Nephron progenitor cell (in vitro differentiated cells): ENCODE measurements at regions not wholly inside any gene's neighbourhood (a gene's known extent, or its start where the extent isn't known, plus 50 kb on each side); places are given as distances from the start of the nearest gene placed in this dataset.

ENCODE experiments used
- DNase-seq: peaks from one replicate; pipeline ENCODE4 v3.0.0; 2021
- H3K27ac Mint-ChIP-seq: 2 replicates; pipeline ENCODE4 v1.8.0; 2021; ENCODE audit warnings: mild to moderate bottlenecking, moderate library complexity, mixed read lengths
- H3K27me3 Mint-ChIP-seq: 2 replicates; pipeline ENCODE4 v1.8.0; 2021; ENCODE audit warnings: mild to moderate bottlenecking, low read depth, mixed read lengths; ENCODE audit not compliant: poor library complexity
- H3K36me3 Mint-ChIP-seq: 2 replicates; pipeline ENCODE4 v1.8.0; 2021; ENCODE audit warnings: low read depth, mixed read lengths
- H3K4me1 Mint-ChIP-seq: 2 replicates; pipeline ENCODE4 v1.8.0; 2021; ENCODE audit warnings: mixed read lengths
- H3K4me3 Mint-ChIP-seq: 2 replicates; pipeline ENCODE4 v1.8.0; 2021; ENCODE audit warnings: mild to moderate bottlenecking, moderate library complexity, mixed read lengths
- H3K9me3 Mint-ChIP-seq: 2 replicates; pipeline ENCODE4 v1.8.0; 2021; ENCODE audit warnings: mild to moderate bottlenecking, moderate library complexity, mixed read lengths
- TF ChIP-seq, protein P1 (sequence below): fragments of 200-600 bp; sonication (generic); IDR thresholded peaks from 2 replicates; pipeline ENCODE4 v1.5.0; 2021; ENCODE audit warnings: antibody characterized with exemption

DNA sequence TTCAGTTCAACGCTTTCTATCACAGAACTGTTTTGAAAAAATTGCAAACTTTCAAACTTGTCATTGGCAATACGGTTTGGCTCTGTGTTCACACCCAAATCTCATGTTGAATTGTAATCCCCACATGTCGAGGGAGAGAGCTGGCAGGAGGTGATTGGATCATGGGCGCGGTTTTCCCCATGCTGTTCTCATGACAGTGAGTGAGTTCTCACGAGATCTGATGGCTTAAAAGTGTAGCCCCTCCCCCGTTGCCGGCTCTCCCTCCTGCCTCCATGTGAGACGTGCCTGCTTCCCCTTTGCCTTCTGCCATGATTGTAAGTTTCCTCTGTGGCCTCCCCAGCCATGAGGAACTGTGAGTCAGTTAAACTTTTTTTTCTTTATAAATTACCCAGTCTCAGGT lies 1144.0 kb downstream of the BRD1 start:
- H3K36me3 Mint-ChIP-seq = no peaks in the 10 kb centered on the region
- TF ChIP-seq, protein P1, sequence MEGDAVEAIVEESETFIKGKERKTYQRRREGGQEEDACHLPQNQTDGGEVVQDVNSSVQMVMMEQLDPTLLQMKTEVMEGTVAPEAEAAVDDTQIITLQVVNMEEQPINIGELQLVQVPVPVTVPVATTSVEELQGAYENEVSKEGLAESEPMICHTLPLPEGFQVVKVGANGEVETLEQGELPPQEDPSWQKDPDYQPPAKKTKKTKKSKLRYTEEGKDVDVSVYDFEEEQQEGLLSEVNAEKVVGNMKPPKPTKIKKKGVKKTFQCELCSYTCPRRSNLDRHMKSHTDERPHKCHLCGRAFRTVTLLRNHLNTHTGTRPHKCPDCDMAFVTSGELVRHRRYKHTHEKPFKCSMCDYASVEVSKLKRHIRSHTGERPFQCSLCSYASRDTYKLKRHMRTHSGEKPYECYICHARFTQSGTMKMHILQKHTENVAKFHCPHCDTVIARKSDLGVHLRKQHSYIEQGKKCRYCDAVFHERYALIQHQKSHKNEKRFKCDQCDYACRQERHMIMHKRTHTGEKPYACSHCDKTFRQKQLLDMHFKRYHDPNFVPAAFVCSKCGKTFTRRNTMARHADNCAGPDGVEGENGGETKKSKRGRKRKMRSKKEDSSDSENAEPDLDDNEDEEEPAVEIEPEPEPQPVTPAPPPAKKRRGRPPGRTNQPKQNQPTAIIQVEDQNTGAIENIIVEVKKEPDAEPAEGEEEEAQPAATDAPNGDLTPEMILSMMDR = no peak

DNA sequence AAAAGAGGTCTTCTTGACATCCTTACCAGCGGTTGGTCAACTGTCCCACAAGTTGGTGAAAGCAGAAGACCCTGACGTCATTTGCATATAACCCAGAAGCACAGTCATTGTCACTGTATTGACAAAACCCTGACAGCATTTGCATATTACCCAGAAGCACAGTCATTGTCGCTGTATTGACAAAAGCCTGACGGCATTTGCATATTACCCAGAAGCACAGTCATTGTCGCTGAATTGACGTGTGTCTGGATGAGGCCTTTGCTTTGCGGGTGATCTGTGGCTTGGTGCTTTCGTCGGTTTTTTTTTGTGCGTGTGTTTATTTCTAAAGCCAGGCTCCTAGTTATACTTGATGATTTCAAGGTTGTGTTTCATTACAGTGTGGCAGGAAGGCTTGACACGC lies 1145.2 kb downstream of the BRD1 start:
- H3K4me3 Mint-ChIP-seq = no peak overlapping the region
- no peak overlapping the region for H3K27ac Mint-ChIP-seq
- H3K27me3 Mint-ChIP-seq = peaks cover 20% of the 10 kb centered on the region
- TF ChIP-seq, protein P1 = no peak
- no peaks in the 10 kb centered on the region for H3K36me3 Mint-ChIP-seq
- H3K9me3 Mint-ChIP-seq = peaks cover 4% of the 10 kb centered on the region
- H3K4me1 Mint-ChIP-seq = peaks cover 6% of the 10 kb centered on the region
- no peak for DNase-seq

More for the DNA sequence above, 1144.0 kb downstream of the BRD1 start:
- Mint-ChIP-seq H3K27me3 (peaks cover 13% of the 10 kb centered on the region), H3K4me3 (no peak overlapping the region), H3K9me3 (peaks cover 4% of the 10 kb centered on the region), H3K27ac (no peak overlapping the region), H3K4me1 (peaks cover 6% of the 10 kb centered on the region)
- DNase-seq = no peak

DNA sequence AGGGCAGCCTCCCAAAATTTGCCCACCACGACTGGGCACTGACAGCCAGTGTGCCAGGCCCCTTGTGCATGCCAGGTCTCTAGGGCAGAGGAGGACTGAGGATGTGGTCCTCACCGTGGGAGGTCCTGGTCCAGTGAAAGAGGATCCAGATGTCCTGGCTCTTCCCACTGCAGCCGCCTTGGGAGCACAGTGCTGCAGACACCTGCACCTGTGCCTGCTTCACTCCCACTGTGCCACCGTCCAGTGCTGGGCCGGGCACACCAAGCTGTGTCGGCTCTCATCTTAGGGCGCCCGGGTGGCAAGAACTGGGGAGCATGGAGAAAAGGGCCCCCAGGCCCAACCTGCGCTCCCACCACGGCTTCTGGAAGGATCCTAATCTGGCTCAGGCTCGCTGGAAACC lies 1147.1 kb downstream of the BRD1 start:
- Mint-ChIP-seq H3K4me3 (no peak overlapping the region), H3K4me1 (peaks cover 6% of the 10 kb centered on the region), H3K27ac (no peak overlapping the region), H3K9me3 (peaks cover 4% of the 10 kb centered on the region), H3K27me3 (peaks cover 16% of the 10 kb centered on the region), H3K36me3 (no peaks in the 10 kb centered on the region)
- DNase-seq = no peak
- TF ChIP-seq, protein P1 = no peak

DNA sequence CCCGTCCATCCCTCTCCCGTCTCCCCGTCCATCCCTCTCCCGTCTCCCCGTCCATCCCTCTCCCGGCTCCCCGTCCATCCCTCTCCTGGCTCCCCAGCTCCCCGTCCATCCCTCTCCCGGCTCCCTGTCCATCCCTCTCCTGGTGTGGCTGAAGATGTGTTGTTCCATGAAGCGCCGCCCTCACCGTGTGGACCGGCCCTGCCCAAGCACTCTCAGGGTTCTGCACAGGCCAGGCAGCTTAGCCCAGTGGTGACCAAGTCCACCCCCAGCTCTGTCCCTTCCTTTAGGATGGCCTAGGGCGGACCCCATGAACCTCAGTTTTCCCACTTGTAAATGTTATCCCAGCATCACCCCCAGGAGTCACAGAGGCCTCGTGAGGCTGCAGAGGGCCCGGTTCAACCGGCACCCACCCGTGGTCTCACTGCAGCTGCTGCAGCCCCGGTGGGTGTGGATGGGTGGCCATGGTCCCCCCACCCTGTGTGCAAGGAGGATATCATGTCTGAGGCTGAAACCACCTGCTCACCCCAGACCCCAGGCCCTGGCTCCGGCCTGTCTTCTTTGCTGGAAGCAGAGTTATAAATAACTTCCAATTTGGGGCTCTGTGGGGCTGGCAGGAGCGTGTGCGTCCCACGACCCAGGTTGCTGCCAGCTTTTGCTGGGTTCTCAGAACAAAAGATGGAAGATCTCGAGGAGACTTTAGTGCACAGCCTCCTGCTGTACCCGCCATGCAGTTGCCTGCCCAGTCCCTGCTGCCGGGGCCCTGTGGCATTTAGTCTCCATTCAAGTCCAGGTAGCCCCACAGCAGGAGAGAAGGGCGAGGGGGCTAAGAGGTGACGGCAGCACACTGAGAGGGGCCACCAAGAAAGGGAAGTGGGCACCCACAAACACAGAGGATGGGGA lies 1147.8 kb downstream of the BRD1 start:
- Mint-ChIP-seq H3K9me3 (peaks cover 4% of the 10 kb centered on the region), H3K36me3 (no peaks in the 10 kb centered on the region), H3K4me1 (peaks cover 6% of the 10 kb centered on the region), H3K4me3 (no peak overlapping the region), H3K27me3 (peaks cover 16% of the 10 kb centered on the region), H3K27ac (no peak overlapping the region)
- TF ChIP-seq, protein P1 = no peak
- DNase-seq = no peak

DNA sequence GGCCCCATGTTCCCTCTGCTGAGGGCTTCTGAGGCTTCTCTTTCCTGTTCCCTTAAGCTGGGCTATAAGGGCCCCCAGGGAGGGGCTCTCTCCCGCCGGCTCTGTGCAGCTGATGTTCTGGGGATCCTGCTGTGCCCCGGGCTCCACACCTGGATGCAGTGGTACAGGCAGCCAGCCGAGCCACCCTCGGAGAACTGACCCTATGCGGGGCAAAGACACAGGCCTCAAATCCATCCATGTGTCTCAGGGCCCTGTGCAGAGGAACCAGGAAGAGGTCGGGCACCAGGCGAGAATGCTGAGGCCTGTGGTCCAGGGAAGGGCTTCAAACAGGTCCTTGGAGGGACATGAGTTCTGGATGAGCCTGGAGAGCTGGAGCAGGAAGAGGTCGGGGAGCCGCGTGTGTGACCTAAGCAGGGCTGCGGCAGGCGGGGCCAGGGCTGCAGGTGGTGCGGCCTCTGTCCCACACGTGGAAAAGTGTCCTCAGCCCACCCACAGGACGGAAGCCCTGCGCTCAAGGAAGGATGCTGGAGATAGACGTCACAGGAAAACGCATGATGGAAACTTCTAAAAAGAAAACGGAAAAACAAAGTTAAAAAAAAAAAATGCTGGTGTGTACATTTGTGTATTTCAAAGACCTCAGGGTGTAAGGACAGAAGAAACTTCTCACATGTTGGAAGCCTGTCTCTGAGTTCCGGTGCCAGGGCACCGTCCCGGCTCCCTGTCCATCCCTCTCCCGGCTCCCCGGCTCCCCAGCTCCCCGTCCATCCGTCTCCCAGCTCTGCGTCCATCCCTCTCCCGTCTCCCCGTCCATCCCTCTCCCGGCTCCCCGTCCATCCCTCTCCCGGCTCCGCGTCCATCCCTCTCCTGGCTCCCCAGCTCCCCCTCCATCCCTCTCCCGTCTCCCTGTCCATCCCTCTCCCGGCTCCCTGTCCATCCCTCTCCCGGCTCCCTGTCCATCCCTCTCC lies 1149.2 kb downstream of the BRD1 start:
- Mint-ChIP-seq H3K4me1 (peaks cover 6% of the 10 kb centered on the region), H3K27me3 (peaks cover 16% of the 10 kb centered on the region), H3K9me3 (peaks cover 11% of the 10 kb centered on the region), H3K27ac (no peak overlapping the region), H3K36me3 (peaks cover 8% of the 10 kb centered on the region), H3K4me3 (no peak overlapping the region)
- TF ChIP-seq, protein P1 = no peak
- DNase-seq = no peak
